ENCODE measurements at regions not wholly inside any gene's neighbourhood (a gene's known extent, or its start where the extent isn't known, plus 50 kb on each side); places are given as distances from the start of the nearest gene placed in this dataset.

GRCh38 chr1:244989813-244990212, 125.5 kb upstream of the HNRNPU start:
- TF ChIP-seq CTCF (IDR thresholded peaks at IDR 0.05) (no peak), POLR2AphosphoS5 (IDR thresholded peaks at IDR 0.05) (no peak), EP300 (IDR thresholded peaks at IDR 0.05) (no peak), POLR2A (IDR thresholded peaks at IDR 0.05) (no peak)

All from stomach (tissue), 4 donors.